ENCODE measurements at regions not wholly inside any gene's neighbourhood (a gene's known extent, or its start where the extent isn't known, plus 50 kb on each side); places are given as distances from the start of the nearest gene placed in this dataset.

- TF ChIP-seq, protein P1, sequence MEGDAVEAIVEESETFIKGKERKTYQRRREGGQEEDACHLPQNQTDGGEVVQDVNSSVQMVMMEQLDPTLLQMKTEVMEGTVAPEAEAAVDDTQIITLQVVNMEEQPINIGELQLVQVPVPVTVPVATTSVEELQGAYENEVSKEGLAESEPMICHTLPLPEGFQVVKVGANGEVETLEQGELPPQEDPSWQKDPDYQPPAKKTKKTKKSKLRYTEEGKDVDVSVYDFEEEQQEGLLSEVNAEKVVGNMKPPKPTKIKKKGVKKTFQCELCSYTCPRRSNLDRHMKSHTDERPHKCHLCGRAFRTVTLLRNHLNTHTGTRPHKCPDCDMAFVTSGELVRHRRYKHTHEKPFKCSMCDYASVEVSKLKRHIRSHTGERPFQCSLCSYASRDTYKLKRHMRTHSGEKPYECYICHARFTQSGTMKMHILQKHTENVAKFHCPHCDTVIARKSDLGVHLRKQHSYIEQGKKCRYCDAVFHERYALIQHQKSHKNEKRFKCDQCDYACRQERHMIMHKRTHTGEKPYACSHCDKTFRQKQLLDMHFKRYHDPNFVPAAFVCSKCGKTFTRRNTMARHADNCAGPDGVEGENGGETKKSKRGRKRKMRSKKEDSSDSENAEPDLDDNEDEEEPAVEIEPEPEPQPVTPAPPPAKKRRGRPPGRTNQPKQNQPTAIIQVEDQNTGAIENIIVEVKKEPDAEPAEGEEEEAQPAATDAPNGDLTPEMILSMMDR (IDR thresholded peaks at IDR 0.05; ENCODE audit: low read depth, low read length, missing input control) = no peak
- TF ChIP-seq ATF3 (IDR thresholded peaks at IDR 0.05) = no peak
- TF ChIP-seq YY1 (IDR thresholded peaks at IDR 0.05) = no peak
- TF ChIP-seq SP1 (IDR thresholded peaks at IDR 0.05) = no peak
- no peak for TF ChIP-seq FOXA1 (IDR thresholded peaks at IDR 0.05)
- TF ChIP-seq, protein P2, sequence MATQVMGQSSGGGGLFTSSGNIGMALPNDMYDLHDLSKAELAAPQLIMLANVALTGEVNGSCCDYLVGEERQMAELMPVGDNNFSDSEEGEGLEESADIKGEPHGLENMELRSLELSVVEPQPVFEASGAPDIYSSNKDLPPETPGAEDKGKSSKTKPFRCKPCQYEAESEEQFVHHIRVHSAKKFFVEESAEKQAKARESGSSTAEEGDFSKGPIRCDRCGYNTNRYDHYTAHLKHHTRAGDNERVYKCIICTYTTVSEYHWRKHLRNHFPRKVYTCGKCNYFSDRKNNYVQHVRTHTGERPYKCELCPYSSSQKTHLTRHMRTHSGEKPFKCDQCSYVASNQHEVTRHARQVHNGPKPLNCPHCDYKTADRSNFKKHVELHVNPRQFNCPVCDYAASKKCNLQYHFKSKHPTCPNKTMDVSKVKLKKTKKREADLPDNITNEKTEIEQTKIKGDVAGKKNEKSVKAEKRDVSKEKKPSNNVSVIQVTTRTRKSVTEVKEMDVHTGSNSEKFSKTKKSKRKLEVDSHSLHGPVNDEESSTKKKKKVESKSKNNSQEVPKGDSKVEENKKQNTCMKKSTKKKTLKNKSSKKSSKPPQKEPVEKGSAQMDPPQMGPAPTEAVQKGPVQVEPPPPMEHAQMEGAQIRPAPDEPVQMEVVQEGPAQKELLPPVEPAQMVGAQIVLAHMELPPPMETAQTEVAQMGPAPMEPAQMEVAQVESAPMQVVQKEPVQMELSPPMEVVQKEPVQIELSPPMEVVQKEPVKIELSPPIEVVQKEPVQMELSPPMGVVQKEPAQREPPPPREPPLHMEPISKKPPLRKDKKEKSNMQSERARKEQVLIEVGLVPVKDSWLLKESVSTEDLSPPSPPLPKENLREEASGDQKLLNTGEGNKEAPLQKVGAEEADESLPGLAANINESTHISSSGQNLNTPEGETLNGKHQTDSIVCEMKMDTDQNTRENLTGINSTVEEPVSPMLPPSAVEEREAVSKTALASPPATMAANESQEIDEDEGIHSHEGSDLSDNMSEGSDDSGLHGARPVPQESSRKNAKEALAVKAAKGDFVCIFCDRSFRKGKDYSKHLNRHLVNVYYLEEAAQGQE (IDR thresholded peaks at IDR 0.05) = no peak
- TF ChIP-seq, protein P3, sequence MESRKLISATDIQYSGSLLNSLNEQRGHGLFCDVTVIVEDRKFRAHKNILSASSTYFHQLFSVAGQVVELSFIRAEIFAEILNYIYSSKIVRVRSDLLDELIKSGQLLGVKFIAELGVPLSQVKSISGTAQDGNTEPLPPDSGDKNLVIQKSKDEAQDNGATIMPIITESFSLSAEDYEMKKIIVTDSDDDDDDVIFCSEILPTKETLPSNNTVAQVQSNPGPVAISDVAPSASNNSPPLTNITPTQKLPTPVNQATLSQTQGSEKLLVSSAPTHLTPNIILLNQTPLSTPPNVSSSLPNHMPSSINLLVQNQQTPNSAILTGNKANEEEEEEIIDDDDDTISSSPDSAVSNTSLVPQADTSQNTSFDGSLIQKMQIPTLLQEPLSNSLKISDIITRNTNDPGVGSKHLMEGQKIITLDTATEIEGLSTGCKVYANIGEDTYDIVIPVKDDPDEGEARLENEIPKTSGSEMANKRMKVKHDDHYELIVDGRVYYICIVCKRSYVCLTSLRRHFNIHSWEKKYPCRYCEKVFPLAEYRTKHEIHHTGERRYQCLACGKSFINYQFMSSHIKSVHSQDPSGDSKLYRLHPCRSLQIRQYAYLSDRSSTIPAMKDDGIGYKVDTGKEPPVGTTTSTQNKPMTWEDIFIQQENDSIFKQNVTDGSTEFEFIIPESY (IDR thresholded peaks at IDR 0.05) = no peak
- TF ChIP-seq TAF1 (conservative IDR thresholded peaks at IDR 0.05) = no peak
- TF ChIP-seq GABPA (IDR thresholded peaks at IDR 0.05 in 1 of 2, conservative IDR thresholded peaks at IDR 0.05 in 1 of 2) = no peak
- TF ChIP-seq, protein P4, sequence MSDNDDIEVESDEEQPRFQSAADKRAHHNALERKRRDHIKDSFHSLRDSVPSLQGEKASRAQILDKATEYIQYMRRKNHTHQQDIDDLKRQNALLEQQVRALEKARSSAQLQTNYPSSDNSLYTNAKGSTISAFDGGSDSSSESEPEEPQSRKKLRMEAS (IDR thresholded peaks at IDR 0.05) = no peak
- TF ChIP-seq HNF4G (IDR thresholded peaks at IDR 0.05) = no peak
- TF ChIP-seq RAD21 (IDR thresholded peaks at IDR 0.05) = no peak
- no peak for TF ChIP-seq JUND (IDR thresholded peaks at IDR 0.05)
Measured at GRCh38 chr5:166433679-166434078, 1857.8 kb upstream of the WWC1 start.

All from liver (tissue), 3 donors.